Suprapubic skin (tissue), 4 donors: ENCODE measurements at regions not wholly inside any gene's neighbourhood (a gene's known extent, or its start where the extent isn't known, plus 50 kb on each side); places are given as distances from the start of the nearest gene placed in this dataset.
A peak's percentile ranks its signal among the peaks of the same experiment; 100 is the strongest.
"Not testable (repeated sequence)": the region's sequence is repeated elsewhere in the genome, so short reads cannot be mapped to it uniquely, and the experiment has no call there.

Source experiments
- DNase-seq, 2 donors: peaks; one replicate each; pipeline ENCODE4 v3.0.0-alpha.2; 2019; ENCODE audit warnings: low spot score in 2 of 2
- H3K27ac ChIP-seq: fragments of 200-600 bp; sonication (generic); one replicate; pipeline ENCODE4 v1.5.1; 2019
- H3K27me3 ChIP-seq: fragments of 200-600 bp; sonication (generic); one replicate; pipeline ENCODE4 v1.5.1; 2019
- H3K36me3 ChIP-seq: fragments of 200-600 bp; sonication (generic); one replicate; pipeline ENCODE4 v1.5.1; 2019
- H3K4me1 ChIP-seq: fragments of 200-600 bp; sonication (generic); one replicate; pipeline ENCODE4 v1.5.1; 2019
- H3K4me3 ChIP-seq: fragments of 200-600 bp; sonication (generic); one replicate; pipeline ENCODE4 v1.5.1; 2019; ENCODE audit warnings: mild to moderate bottlenecking
- H3K9me3 ChIP-seq: fragments of 200-600 bp; sonication (generic); one replicate; pipeline ENCODE4 v1.5.1; 2019
- WGBS: methylation state at CpG from one replicate; pipeline ENCODE4 v1.1.5; 2018; 5-methylcytosine and 5-hydroxymethylcytosine counted together
- TF ChIP-seq, protein P1 (sequence below), 2 donors: fragments of 200-600 bp in 1 of 2; fragments of 450-650 bp in 1 of 2; sonication (generic) in 1 of 2; IDR thresholded peaks; one replicate each; pipeline ENCODE4 v1.5.1; 2016 to 2019; ENCODE audit warnings: antibody characterized with exemption in 2 of 2, mild to moderate bottlenecking in 1 of 2, moderate library complexity in 1 of 2

DNA sequence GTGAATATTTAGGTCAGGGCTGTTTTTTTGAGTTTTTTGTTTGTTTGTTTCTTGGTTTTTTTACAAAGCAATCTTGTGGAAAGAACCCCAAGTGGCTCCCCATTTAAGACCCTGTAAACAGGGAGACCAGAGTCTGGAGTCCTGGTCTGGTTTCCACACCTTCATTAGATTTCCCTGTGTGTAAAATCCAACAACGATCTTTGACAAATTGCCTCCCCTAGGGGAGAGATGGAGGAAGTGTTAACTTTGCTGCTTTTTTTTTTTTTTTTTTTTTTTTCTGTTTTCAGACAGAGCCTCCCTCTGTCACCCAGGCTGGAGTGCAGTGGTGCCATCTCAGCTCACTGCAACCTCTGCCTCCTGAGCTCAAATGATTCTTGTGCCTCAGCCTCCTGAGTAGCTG is 77.4 kb downstream of the ART5 start:
- H3K9me3 ChIP-seq, H3K27me3 ChIP-seq, H3K36me3 ChIP-seq, H3K27ac ChIP-seq, H3K4me1 ChIP-seq, H3K4me3 ChIP-seq, DNase-seq: not testable (repeated sequence)
- TF ChIP-seq, protein P1, sequence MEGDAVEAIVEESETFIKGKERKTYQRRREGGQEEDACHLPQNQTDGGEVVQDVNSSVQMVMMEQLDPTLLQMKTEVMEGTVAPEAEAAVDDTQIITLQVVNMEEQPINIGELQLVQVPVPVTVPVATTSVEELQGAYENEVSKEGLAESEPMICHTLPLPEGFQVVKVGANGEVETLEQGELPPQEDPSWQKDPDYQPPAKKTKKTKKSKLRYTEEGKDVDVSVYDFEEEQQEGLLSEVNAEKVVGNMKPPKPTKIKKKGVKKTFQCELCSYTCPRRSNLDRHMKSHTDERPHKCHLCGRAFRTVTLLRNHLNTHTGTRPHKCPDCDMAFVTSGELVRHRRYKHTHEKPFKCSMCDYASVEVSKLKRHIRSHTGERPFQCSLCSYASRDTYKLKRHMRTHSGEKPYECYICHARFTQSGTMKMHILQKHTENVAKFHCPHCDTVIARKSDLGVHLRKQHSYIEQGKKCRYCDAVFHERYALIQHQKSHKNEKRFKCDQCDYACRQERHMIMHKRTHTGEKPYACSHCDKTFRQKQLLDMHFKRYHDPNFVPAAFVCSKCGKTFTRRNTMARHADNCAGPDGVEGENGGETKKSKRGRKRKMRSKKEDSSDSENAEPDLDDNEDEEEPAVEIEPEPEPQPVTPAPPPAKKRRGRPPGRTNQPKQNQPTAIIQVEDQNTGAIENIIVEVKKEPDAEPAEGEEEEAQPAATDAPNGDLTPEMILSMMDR (IDR thresholded peaks at IDR 0.05), result peak in 1 of 2 donors; percentile 7
- WGBS, result 0% methylated on average over 1 of the region's 1 CpG

GRCh38 chr11:3554621-3555020 is 87.2 kb downstream of the ART5 start:
- WGBS, result 48% methylated on average over 6 of the region's 6 CpGs
- H3K4me1 ChIP-seq, H3K36me3 ChIP-seq, H3K27me3 ChIP-seq, H3K27ac ChIP-seq, DNase-seq, H3K9me3 ChIP-seq, H3K4me3 ChIP-seq: not testable (repeated sequence)

- not testable (repeated sequence) for H3K27me3 ChIP-seq, H3K4me1 ChIP-seq, DNase-seq, H3K4me3 ChIP-seq, H3K27ac ChIP-seq, H3K36me3 ChIP-seq, H3K9me3 ChIP-seq
- WGBS, result 90% methylated on average over 10 of the region's 10 CpGs
Measured at GRCh38 chr11:3544990-3545389, 96.8 kb downstream of the ART5 start.

- not testable (repeated sequence) for H3K36me3 ChIP-seq, H3K4me3 ChIP-seq, H3K27ac ChIP-seq, H3K9me3 ChIP-seq, DNase-seq, H3K27me3 ChIP-seq, H3K4me1 ChIP-seq
- WGBS, result 100% methylated on average over 1 of the region's 1 CpG
Measured at GRCh38 chr11:3538220-3538619, 103.6 kb downstream of the ART5 start.

DNA sequence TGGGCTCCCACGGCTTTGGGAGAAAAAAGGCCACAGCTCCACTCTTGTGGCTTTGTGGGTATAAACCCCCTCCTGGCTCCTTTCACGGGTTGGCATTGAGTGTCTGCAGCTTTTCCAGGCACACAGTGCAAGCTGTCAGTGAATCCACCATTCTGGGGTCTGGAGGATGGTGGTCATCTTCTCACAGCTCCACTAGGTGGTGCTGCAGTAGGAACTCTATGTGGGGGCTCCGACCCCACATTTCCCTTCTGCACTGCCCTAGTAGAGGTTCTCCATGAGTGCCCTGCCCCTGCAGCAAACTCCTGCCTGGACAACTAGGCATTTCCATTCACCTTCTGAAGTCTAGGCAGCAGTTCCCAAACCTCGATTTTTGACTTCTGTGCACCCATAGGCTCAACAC is 104.5 kb downstream of the ART5 start:
- H3K27ac ChIP-seq, H3K36me3 ChIP-seq, H3K4me3 ChIP-seq, H3K27me3 ChIP-seq, H3K4me1 ChIP-seq, DNase-seq, H3K9me3 ChIP-seq: not testable (repeated sequence)
- 67% methylated on average over 3 of the region's 4 CpGs for WGBS

GRCh38 chr11:3532958-3533357 is 108.8 kb downstream of the ART5 start:
- H3K9me3 ChIP-seq, DNase-seq, H3K4me1 ChIP-seq, H3K36me3 ChIP-seq, H3K27me3 ChIP-seq, H3K27ac ChIP-seq, H3K4me3 ChIP-seq: not testable (repeated sequence)
- 100% methylated on average over 1 of the region's 1 CpG for WGBS

DNA sequence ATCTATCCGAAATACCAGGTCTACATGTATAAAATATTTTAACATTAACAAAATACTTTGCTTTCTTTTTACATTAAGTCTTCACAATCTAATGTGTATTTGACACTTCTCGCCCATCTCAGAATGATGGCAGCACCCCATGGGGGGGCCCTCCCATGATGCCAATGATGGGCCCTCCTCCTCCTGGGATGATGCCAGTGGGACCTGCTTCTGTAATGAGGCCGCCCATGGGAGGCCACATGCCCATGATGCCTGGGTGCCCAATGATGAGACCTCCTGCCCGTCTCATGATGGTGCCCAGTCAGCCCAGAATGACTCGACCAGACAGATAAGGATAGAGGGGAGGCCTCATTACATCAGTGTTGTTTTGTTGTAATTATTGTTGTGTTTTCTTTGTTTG is 110.5 kb downstream of the ART5 start:
- H3K9me3 ChIP-seq, H3K36me3 ChIP-seq, DNase-seq, H3K4me1 ChIP-seq, H3K27ac ChIP-seq, H3K27me3 ChIP-seq, H3K4me3 ChIP-seq: not testable (repeated sequence)
- 96% methylated on average over 5 of the region's 5 CpGs for WGBS

GRCh38 chr11:3523567-3523966 is 118.2 kb downstream of the ART5 start:
- H3K4me3 ChIP-seq, DNase-seq, H3K9me3 ChIP-seq, H3K27ac ChIP-seq, H3K36me3 ChIP-seq, H3K27me3 ChIP-seq, H3K4me1 ChIP-seq: not testable (repeated sequence)

GRCh38 chr11:3520905-3521304 is 120.9 kb downstream of the ART5 start:
- not testable (repeated sequence) for H3K27ac ChIP-seq, H3K27me3 ChIP-seq, H3K4me1 ChIP-seq, H3K36me3 ChIP-seq, H3K9me3 ChIP-seq, H3K4me3 ChIP-seq, DNase-seq

GRCh38 chr11:3519841-3520240 is 122.0 kb downstream of the ART5 start:
- not testable (repeated sequence) for H3K9me3 ChIP-seq, DNase-seq, H3K4me3 ChIP-seq, H3K27me3 ChIP-seq, H3K4me1 ChIP-seq, H3K27ac ChIP-seq, H3K36me3 ChIP-seq
- whole genome bisulfite sequencing, result 91% methylated on average over 5 of the region's 5 CpGs

- not testable (repeated sequence) for DNase-seq, H3K27ac ChIP-seq, H3K36me3 ChIP-seq, H3K9me3 ChIP-seq, H3K4me3 ChIP-seq, H3K27me3 ChIP-seq, H3K4me1 ChIP-seq
- 79% methylated on average over 4 of the region's 4 CpGs for WGBS
Measured at GRCh38 chr11:3516934-3517567, 124.7 kb downstream of the ART5 start.

GRCh38 chr11:3516345-3516933 is 125.4 kb downstream of the ART5 start:
- not testable (repeated sequence) for H3K4me1 ChIP-seq
- WGBS, result 70% methylated on average over 6 of the region's 6 CpGs

DNA sequence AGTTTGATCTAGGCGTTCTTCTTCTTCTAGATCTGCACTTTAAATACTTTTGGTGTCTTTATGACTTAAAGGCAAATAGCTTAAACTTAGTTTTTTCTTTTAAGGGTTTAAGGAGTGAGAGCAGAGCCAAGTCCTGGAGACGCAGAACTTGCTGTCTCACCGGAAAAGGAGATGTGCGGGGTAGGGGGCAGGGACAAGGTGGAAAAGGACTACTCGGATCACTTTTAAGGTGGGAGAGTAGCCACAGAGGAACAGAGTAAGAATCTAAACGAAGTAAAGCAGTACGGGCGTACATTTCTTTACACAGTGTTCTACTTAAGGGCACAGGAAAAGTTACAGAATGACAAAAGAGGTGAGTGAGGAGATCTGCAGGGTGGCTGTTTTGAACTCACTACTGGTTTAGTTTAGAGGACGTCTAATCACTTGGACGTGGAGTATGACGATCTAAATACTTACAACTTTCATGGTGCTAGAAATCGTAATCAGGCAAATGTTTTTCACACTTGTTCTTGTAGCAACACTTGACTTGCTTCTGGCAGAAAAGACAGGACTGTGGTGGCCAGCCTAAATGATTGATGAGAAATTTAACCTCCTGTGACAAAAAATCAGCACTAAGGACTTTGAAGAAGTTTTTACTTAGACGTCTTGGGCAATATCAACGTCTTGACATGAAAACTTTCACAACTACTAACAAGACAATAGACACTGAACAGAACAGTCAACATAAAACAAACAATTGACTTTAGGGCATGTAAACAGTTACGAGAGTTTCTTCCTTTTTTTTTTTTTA is 127.0 kb downstream of the ART5 start:
- WGBS, result 70% methylated on average over 15 of the region's 15 CpGs
- not testable (repeated sequence) for H3K4me3 ChIP-seq, H3K9me3 ChIP-seq, H3K27me3 ChIP-seq, H3K27ac ChIP-seq, H3K36me3 ChIP-seq, DNase-seq, H3K4me1 ChIP-seq

More at GRCh38 chr11:3516345-3516933, 125.4 kb downstream of the ART5 start:
- not testable (repeated sequence) for H3K4me3 ChIP-seq, H3K27me3 ChIP-seq, DNase-seq, H3K9me3 ChIP-seq, H3K36me3 ChIP-seq, H3K27ac ChIP-seq
